COLO668 (cell line): ENCODE measurements at regions not wholly inside any gene's neighbourhood (a gene's known extent, or its start where the extent isn't known, plus 50 kb on each side); places are given as distances from the start of the nearest gene placed in this dataset.
A peak's percentile ranks its signal among the peaks of the same experiment; 100 is the strongest.

ENCODE experiments used
- DNase-seq: peaks from one replicate; lab custom pipeline; 2025; ENCODE audit not compliant: unreplicated experiment; lab: John Stamatoyannopoulos, UW

- DNase-seq: no peak
Measured at GRCh38 chr1:37270639-37271038, 203.7 kb upstream of the ZC3H12A start.

DNA sequence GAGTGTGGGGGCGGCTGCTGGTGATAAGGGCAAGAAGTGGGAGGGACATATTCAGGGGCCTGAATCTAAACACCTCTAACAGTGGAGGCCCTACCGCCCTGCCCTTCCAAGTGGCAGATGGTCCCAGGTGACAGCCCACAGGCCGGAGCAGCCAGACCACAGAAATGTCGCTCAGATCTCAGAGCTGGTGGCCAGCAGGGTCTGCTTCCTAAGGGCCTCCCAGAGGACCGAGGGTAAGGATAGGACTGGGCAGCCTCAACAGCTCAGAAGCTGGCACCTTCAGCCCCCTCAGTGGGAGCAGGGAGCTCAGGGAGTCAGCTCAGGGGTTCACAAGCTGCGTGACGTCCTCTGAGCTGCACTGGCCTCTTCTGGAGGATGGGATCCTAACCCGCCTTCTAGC lies 201.8 kb upstream of the ZC3H12A start:
- no peak for DNase-seq

GRCh38 chr1:37274486-37274885 lies 199.9 kb upstream of the ZC3H12A start:
- DNase-seq: no peak

DNA sequence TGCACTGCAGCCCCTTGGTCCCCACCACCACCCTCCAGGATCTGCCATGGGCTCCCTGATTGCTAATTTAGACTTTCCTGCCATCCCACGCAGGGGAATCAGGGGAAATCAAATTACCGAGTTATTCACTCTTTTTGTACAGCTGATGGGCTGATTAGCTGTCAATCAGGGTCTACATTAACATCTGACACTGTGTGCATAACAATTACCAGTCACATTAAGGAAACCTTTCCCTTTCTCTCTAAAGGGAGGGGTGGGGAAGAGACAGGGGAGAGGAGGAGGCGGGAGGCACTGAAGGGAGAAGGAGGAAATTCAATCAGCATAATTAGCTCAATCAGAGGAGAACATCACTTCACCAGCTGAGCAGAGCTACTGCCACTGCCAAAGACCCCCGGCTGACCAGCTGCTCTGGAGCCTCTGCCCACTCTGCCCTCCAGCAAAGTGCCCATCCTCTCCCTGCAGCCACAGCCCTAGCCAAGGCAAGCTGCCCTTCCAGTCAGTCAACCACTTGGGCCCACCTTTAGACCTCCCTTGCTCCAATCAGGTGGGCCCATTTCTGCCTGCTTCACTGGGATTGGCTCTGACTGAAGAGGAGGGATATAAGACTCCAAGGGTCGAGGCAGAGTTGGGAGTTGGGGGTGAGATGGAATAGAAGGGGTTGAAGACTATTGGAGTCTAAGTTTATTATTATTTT lies 199.3 kb upstream of the ZC3H12A start:
- no peak for DNase-seq

GRCh38 chr1:37277366-37277765 lies 197.0 kb upstream of the ZC3H12A start:
- no peak for DNase-seq

- no peak for DNase-seq
Measured at GRCh38 chr1:37281354-37281753, 193.0 kb upstream of the ZC3H12A start.

GRCh38 chr1:37282764-37283163 lies 191.6 kb upstream of the ZC3H12A start:
- no peak for DNase-seq

- DNase-seq: no peak
Measured at GRCh38 chr1:37284053-37284452, 190.3 kb upstream of the ZC3H12A start.

GRCh38 chr1:37286881-37287280 lies 187.5 kb upstream of the ZC3H12A start:
- DNase-seq: no peak

DNA sequence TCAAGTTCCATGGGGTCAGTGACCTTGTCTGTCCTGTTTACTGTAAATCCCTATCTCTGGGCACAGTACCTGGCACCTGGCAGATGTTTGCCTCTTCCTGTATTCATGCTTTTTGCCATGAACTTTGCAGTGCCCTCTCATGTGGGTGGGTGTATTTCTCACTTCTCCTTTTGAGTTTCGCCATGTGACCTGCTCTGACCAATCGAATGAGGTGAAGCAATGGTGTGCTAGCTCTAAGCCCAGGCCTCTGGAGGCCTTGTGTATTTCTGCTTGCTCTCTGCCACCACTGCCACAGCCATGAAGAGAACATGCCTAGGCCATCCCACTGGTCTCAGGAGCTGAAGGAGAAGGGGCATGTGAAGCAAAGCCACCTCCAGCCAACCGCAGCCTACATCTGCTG lies 185.5 kb upstream of the ZC3H12A start:
- DNase-seq: no peak

DNA sequence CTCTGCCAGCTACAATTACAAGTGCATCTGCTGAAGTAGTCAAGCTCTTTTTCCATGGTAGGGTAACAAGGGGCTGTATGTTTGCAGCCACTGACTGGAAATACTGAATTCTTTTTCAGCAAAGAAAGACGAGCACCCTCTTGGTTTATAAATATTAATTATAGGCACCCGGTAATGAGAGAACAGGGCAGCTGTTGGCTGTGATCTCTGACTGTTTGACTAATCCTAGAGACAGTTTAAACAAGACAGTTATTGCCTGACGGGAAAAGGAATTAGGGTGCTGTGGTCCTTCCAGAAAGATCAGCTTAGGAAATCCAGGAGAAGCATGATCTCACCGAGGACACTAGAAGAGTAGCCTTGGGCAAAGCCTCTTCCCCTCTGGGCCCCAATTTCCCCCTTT lies 183.7 kb upstream of the ZC3H12A start:
- no peak for DNase-seq

DNA sequence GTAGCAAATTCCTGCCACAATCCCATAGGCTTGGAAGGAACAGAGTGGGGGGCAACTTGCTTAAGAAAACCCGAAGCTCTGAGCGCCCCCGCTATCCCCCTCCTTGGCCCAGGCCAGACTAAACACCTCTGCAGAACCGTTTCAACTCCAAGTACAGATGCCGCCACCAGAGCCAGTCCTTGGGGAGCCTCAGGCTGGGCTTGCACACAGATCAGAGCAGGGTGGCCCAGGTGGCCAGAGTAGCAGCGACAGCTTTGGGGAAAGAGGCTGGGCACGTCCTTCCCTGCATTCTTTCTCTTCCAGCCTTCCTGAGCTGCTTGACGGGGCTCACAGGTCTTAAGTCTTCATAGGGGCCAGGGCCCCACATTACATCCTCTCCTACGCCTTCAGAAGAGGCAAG lies 181.6 kb upstream of the ZC3H12A start:
- DNase-seq: no peak

DNA sequence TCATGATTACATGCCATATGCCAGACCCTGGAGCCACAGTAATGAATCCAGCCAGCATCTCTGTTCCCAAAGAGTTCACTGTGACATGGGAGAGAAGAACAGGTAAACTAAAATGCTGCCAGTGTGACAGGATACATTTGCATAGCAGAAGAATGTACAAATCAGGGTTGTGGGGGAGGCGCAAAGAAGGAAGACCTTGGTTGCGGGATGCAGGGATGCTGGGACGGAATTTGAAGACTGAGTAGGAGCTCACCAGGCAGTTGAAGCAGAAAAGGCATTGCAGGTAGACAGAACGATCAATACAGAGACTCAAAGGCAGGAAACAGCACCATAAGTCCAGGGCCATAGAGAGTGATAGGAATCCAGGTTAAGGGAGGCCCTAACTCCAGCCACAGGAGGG lies 180.3 kb upstream of the ZC3H12A start:
- no peak for DNase-seq

DNA sequence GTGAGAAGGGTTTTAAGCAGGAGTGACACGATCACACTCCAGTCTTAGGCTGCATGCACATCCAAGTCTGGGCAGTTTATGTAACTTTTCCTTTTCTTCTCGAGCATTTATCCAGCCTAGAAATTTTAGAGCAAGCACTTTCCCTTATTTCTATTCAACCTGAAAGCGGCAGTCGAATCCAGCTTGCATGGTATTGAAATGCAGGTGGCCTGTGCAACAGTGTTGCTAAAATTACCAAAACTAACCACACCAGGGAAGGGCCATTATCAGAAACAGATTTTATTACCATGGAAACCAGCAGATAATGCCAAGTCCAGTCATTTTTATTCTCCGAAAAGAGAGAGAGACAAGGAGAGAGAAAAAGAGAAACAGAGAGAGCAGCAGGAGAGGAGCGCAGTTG lies 179.9 kb upstream of the ZC3H12A start:
- no peak for DNase-seq

DNA sequence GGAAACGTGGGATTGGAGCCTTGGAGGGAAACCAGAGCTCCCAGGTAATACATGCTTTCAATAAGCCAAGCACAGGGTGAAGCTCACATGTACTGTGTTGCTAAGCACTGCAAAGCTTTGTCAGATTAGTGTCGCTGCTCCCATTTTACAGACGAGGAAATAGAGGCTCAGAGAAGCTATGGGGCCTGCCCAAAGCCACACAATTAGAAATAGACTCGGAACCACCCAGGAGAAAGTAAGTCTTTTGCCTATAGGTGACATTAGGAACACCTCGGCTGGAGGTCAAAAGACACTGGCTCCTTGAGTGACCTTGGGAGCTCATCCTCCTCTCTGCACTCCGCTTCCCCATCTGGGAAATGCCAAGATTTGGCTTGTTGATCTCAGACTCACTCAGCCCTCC lies 175.6 kb upstream of the ZC3H12A start:
- no peak for DNase-seq

DNA sequence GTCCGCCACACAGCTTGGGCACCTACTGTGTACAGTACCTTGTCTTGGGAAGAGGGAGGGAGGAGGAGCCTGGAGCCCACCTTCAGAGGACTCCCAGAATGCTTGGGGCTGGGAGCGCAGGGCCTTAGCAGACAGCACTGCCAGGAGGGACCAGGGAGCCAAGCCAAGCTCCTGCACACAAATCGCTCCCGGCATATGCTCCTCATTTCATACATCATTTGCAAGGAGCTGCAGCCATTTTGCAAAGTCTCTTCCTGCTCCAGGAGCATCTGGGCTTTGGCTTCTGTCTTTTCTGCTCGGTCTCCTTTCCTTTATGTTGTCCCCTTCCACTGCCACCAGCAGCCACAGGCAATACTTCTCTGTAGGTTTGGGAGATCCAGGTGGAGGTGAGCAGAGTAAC lies 175.2 kb upstream of the ZC3H12A start:
- no peak for DNase-seq

- DNase-seq: peak; percentile 64
Measured at GRCh38 chr1:37303884-37304574, 170.4 kb upstream of the ZC3H12A start.

DNA sequence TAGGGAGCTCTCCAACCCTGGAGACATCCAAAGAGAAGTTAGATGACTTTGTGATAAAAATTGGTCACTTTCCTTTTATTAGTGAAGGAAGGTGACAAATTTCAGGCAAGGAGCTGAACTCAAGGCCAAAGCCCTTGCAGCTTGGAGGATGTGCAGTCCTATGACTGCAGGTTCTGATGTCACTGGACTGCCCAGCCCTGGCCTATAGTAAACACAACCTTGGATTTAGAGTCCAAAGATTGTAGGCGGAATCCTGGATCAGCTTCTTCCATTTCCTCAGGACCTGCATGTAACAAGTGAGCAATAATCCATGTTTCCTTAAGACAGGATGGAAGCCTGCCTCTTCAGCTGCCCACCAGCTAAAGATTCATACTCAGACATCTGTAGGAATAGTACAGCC lies 169.3 kb upstream of the ZC3H12A start:
- no peak for DNase-seq

- peak; percentile 89 for DNase-seq
Measured at GRCh38 chr1:37305841-37306240, 168.5 kb upstream of the ZC3H12A start.

- no peak for DNase-seq
Measured at GRCh38 chr1:37306461-37306860, 167.9 kb upstream of the ZC3H12A start.

- DNase-seq: no peak
Measured at GRCh38 chr1:37306871-37307270, 167.5 kb upstream of the ZC3H12A start.

- DNase-seq: no peak
Measured at GRCh38 chr1:37308031-37308960, 166.1 kb upstream of the ZC3H12A start.
